Endothelial cell of umbilical vein (primary cell): ENCODE measurements at regions not wholly inside any gene's neighbourhood (a gene's known extent, or its start where the extent isn't known, plus 50 kb on each side); places are given as distances from the start of the nearest gene placed in this dataset.

ENCODE experiments used
- EZH2 ChIP-seq: IDR thresholded peaks from 2 replicates; pipeline ENCODE4 v1.6.1; 2012; ENCODE audit warnings: borderline replicate concordance, low read depth, mild to moderate bottlenecking, moderate library complexity, low read length, inconsistent platforms; ENCODE audit not compliant: severe bottlenecking
- FOS ChIP-seq: IDR thresholded peaks from 2 replicates; pipeline ENCODE4 v1.6.1; 2011; ENCODE audit warnings: mild to moderate bottlenecking, low read length, moderate library complexity, borderline replicate concordance; ENCODE audit not compliant: insufficient read depth
- JUN ChIP-seq: IDR thresholded peaks from 2 replicates; pipeline ENCODE4 v1.6.1; 2011; ENCODE audit warnings: borderline replicate concordance, low read depth; ENCODE audit not compliant: insufficient read length, insufficient read depth
- MYC ChIP-seq: IDR thresholded peaks from one replicate; pipeline ENCODE4 v1.6.1; 2011; ENCODE audit warnings: mild to moderate bottlenecking, low read depth, low read length
- POLR2A ChIP-seq: IDR thresholded peaks from 2 replicates; pipeline ENCODE4 v1.6.1; 2012; ENCODE audit warnings: low read depth, mild to moderate bottlenecking, control low read depth, low read length
- POLR2AphosphoS5 ChIP-seq: IDR thresholded peaks from 2 replicates; pipeline ENCODE4 v1.6.1; 2012; ENCODE audit warnings: low read depth, mild to moderate bottlenecking, control low read depth, low read length, moderate library complexity; ENCODE audit not compliant: insufficient read depth
- TF ChIP-seq, protein P1 (sequence below), 2 donors: IDR thresholded peaks; 1 replicate in 1 of 2; 2 replicates in 1 of 2; pipeline ENCODE4 v1.5.1; 2011; ENCODE audit warnings: low read length in 2 of 2, mild to moderate bottlenecking in 2 of 2, moderate library complexity in 2 of 2, control low read depth in 1 of 2, inconsistent platforms in 1 of 2, low read depth in 1 of 2; ENCODE audit not compliant: insufficient read depth in 1 of 2; ENCODE audit errors: extremely low read depth in 1 of 2
- TF ChIP-seq, protein P2 (sequence below): IDR thresholded peaks from 2 replicates; pipeline ENCODE4 v1.6.1; 2011; ENCODE audit not compliant: insufficient read depth, insufficient read length

GRCh38 chr11:38593649-38594048 is 1995.6 kb upstream of the RAG2 start:
- TF ChIP-seq POLR2A (no peak), EZH2 (no peak), POLR2AphosphoS5 (no peak), JUN (no peak), MYC (no peak), FOS (no peak)
- TF ChIP-seq, protein P1, sequence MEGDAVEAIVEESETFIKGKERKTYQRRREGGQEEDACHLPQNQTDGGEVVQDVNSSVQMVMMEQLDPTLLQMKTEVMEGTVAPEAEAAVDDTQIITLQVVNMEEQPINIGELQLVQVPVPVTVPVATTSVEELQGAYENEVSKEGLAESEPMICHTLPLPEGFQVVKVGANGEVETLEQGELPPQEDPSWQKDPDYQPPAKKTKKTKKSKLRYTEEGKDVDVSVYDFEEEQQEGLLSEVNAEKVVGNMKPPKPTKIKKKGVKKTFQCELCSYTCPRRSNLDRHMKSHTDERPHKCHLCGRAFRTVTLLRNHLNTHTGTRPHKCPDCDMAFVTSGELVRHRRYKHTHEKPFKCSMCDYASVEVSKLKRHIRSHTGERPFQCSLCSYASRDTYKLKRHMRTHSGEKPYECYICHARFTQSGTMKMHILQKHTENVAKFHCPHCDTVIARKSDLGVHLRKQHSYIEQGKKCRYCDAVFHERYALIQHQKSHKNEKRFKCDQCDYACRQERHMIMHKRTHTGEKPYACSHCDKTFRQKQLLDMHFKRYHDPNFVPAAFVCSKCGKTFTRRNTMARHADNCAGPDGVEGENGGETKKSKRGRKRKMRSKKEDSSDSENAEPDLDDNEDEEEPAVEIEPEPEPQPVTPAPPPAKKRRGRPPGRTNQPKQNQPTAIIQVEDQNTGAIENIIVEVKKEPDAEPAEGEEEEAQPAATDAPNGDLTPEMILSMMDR (IDR thresholded peaks at IDR 0.05; ENCODE audit: extremely low read depth in 1 of 2, insufficient read depth in 1 of 2, low read depth in 1 of 2, low read length in 2 of 2): no peak
- TF ChIP-seq, protein P2, sequence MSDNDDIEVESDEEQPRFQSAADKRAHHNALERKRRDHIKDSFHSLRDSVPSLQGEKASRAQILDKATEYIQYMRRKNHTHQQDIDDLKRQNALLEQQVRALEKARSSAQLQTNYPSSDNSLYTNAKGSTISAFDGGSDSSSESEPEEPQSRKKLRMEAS: no peak
